Erythroblast (primary cell): ENCODE measurements at regions not wholly inside any gene's neighbourhood (a gene's known extent, or its start where the extent isn't known, plus 50 kb on each side); places are given as distances from the start of the nearest gene placed in this dataset.

Experiments used
- GATA1 ChIP-seq: IDR thresholded peaks from 2 replicates; pipeline ENCODE4 v1.6.1; 2011; ENCODE audit warnings: low read depth, mild to moderate bottlenecking, control low read depth, low read length, moderate library complexity
- POLR2A ChIP-seq: IDR thresholded peaks from 2 replicates; pipeline ENCODE4 v1.6.1; 2011; ENCODE audit warnings: mild to moderate bottlenecking, low read length

DNA sequence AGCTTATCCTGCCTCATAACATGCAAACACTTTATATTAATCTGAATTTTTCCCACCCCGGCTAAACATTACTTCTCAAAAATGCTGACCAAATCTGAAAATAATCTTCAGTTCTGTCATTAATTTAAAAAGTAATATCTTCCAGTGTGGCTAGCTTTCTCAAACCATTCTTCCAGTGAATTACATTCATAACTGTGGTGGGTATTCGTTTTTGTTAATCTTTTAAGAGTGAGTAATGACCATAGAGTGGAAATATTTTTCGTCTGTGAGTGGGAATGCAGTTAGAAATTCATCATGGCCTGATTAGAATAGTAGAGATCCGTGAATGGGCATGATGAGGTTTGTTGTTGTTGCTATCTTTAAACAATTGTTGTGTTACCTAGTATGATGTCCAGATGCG lies 138.6 kb upstream of the SFRP2 start:
- TF ChIP-seq POLR2A (no peak), GATA1 (no peak)
